DOHH2 (cell line): ENCODE measurements at regions not wholly inside any gene's neighbourhood (a gene's known extent, or its start where the extent isn't known, plus 50 kb on each side); places are given as distances from the start of the nearest gene placed in this dataset.

Experiments
- EZH2phosphoT487 ChIP-seq: fragments of 200-600 bp; sonication (generic); IDR thresholded peaks from 2 replicates; pipeline ENCODE4 v1.6.1; 2017; ENCODE audit warnings: borderline replicate concordance, mild to moderate bottlenecking, antibody characterized with exemption, low read length, moderate library complexity, mixed read lengths
- TF ChIP-seq, protein P1 (sequence below): fragments of 200-600 bp; sonication (generic); IDR thresholded peaks from one replicate; pipeline ENCODE4 v1.5.1; 2014; ENCODE audit warnings: antibody characterized with exemption, mild to moderate bottlenecking, low read depth, low read length; ENCODE audit not compliant: poor library complexity, severe bottlenecking

- TF ChIP-seq, protein P1, sequence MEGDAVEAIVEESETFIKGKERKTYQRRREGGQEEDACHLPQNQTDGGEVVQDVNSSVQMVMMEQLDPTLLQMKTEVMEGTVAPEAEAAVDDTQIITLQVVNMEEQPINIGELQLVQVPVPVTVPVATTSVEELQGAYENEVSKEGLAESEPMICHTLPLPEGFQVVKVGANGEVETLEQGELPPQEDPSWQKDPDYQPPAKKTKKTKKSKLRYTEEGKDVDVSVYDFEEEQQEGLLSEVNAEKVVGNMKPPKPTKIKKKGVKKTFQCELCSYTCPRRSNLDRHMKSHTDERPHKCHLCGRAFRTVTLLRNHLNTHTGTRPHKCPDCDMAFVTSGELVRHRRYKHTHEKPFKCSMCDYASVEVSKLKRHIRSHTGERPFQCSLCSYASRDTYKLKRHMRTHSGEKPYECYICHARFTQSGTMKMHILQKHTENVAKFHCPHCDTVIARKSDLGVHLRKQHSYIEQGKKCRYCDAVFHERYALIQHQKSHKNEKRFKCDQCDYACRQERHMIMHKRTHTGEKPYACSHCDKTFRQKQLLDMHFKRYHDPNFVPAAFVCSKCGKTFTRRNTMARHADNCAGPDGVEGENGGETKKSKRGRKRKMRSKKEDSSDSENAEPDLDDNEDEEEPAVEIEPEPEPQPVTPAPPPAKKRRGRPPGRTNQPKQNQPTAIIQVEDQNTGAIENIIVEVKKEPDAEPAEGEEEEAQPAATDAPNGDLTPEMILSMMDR, result no peak
- TF ChIP-seq EZH2phosphoT487, result no peak
Measured at GRCh38 chr9:17011880-17012279, 123.0 kb upstream of the CNTLN start.
